ENCODE measurements at regions not wholly inside any gene's neighbourhood (a gene's known extent, or its start where the extent isn't known, plus 50 kb on each side); places are given as distances from the start of the nearest gene placed in this dataset.

- H3K9me3 Mint-ChIP-seq = peaks cover 0 to 8% (median 4%) of the 10 kb centered on the region in 3 donors
Measured at GRCh38 chr3:162534431-162534830, 1037.8 kb downstream of the OTOL1 start.

GRCh38 chr3:162538491-162538890 lies 1041.9 kb downstream of the OTOL1 start:
- no peak overlapping the region for H3K4me3 ChIP-seq (ENCODE audit: control insufficient read depth in 1 of 2, extremely low read depth in 1 of 2, low read length in 1 of 2)
- H3K36me3 ChIP-seq (ENCODE audit: control insufficient read depth in 2 of 2, extremely low read depth in 1 of 2, insufficient read depth in 1 of 2, low read length in 1 of 2) = no peaks in the 10 kb centered on the region
- Mint-ChIP-seq H3K4me3 (no peak overlapping the region), H3K36me3 (no peaks in the 10 kb centered on the region), H3K27ac (no peak overlapping the region), H3K9me3 (peaks cover 2 to 11% (median 8%) of the 10 kb centered on the region in 3 donors), H3K4me1 (no peaks in the 10 kb centered on the region), H3K27me3 (no peaks in the 10 kb centered on the region)
- DNase-seq (no peak), ATAC-seq (replicated peaks in 1 of 4) (no peak)
- no peak overlapping the region for H3K27ac ChIP-seq (ENCODE audit: low read length)
- ChIA-PET CTCF (no interaction called here), POLR2A (no interaction called here)
- no peaks in the 10 kb centered on the region for H3K4me1 ChIP-seq (ENCODE audit: control insufficient read depth in 1 of 2, extremely low read depth in 1 of 2, insufficient read depth in 2 of 2, low read length in 2 of 2)
- no peaks in the 10 kb centered on the region for H3K9me3 ChIP-seq
- WGBS (ENCODE audit: insufficient coverage) = 60% methylated on average over 1 of the region's 2 CpGs
- H3K27me3 ChIP-seq (replicated peaks in 1 of 2; ENCODE audit: control insufficient read depth in 2 of 2, extremely low read depth in 1 of 2, insufficient read depth in 2 of 2, low read length in 1 of 2) = no peaks in the 10 kb centered on the region

More at GRCh38 chr3:162534431-162534830, 1037.8 kb downstream of the OTOL1 start:
- ChIA-PET POLR2A (no interaction called here), CTCF (no interaction called here)
- Mint-ChIP-seq H3K36me3 (no peaks in the 10 kb centered on the region), H3K4me3 (no peak overlapping the region), H3K4me1 (no peaks in the 10 kb centered on the region), H3K27me3 (no peaks in the 10 kb centered on the region), H3K27ac (no peak overlapping the region)
- 50% methylated on average over 1 of the region's 2 CpGs for WGBS (ENCODE audit: insufficient coverage)
- Histone ChIP-seq H3K9me3 (no peaks in the 10 kb centered on the region), H3K36me3 (ENCODE audit: control insufficient read depth in 2 of 2, extremely low read depth in 1 of 2, insufficient read depth in 1 of 2, low read length in 1 of 2) (no peaks in the 10 kb centered on the region), H3K4me1 (ENCODE audit: control insufficient read depth in 1 of 2, extremely low read depth in 1 of 2, insufficient read depth in 2 of 2, low read length in 2 of 2) (no peaks in the 10 kb centered on the region), H3K4me3 (ENCODE audit: control insufficient read depth in 1 of 2, extremely low read depth in 1 of 2, low read length in 1 of 2) (no peak overlapping the region), H3K27me3 (replicated peaks in 1 of 2; ENCODE audit: control insufficient read depth in 2 of 2, extremely low read depth in 1 of 2, insufficient read depth in 2 of 2, low read length in 1 of 2) (no peaks in the 10 kb centered on the region), H3K27ac (ENCODE audit: low read length) (no peak overlapping the region)
- ATAC-seq (replicated peaks in 1 of 4) (no peak), DNase-seq (no peak)

GRCh38 chr3:162538906-162539305 lies 1042.3 kb downstream of the OTOL1 start:
- Histone ChIP-seq H3K27me3 (replicated peaks in 1 of 2; ENCODE audit: control insufficient read depth in 2 of 2, extremely low read depth in 1 of 2, insufficient read depth in 2 of 2, low read length in 1 of 2) (no peaks in the 10 kb centered on the region), H3K4me1 (ENCODE audit: control insufficient read depth in 1 of 2, extremely low read depth in 1 of 2, insufficient read depth in 2 of 2, low read length in 2 of 2) (no peaks in the 10 kb centered on the region), H3K27ac (ENCODE audit: low read length) (no peak overlapping the region), H3K4me3 (ENCODE audit: control insufficient read depth in 1 of 2, extremely low read depth in 1 of 2, low read length in 1 of 2) (no peak overlapping the region), H3K9me3 (no peaks in the 10 kb centered on the region), H3K36me3 (ENCODE audit: control insufficient read depth in 2 of 2, extremely low read depth in 1 of 2, insufficient read depth in 1 of 2, low read length in 1 of 2) (no peaks in the 10 kb centered on the region)
- Mint-ChIP-seq H3K27me3 (no peaks in the 10 kb centered on the region), H3K4me3 (no peak overlapping the region), H3K4me1 (no peaks in the 10 kb centered on the region), H3K27ac (no peak overlapping the region), H3K9me3 (peaks cover 0 to 11% (median 8%) of the 10 kb centered on the region in 3 donors), H3K36me3 (no peaks in the 10 kb centered on the region)
- ChIA-PET CTCF (no interaction called here), POLR2A (no interaction called here)
- ATAC-seq (replicated peaks in 1 of 4) (no peak), DNase-seq (no peak)
- 58% methylated on average over 3 of the region's 3 CpGs for WGBS (ENCODE audit: insufficient coverage)

GRCh38 chr3:162540421-162540820 lies 1043.8 kb downstream of the OTOL1 start:
- Histone ChIP-seq H3K4me3 (ENCODE audit: control insufficient read depth in 1 of 2, extremely low read depth in 1 of 2, low read length in 1 of 2) (no peak overlapping the region), H3K27ac (ENCODE audit: low read length) (no peak overlapping the region), H3K9me3 (no peaks in the 10 kb centered on the region), H3K36me3 (ENCODE audit: control insufficient read depth in 2 of 2, extremely low read depth in 1 of 2, insufficient read depth in 1 of 2, low read length in 1 of 2) (no peaks in the 10 kb centered on the region), H3K27me3 (replicated peaks in 1 of 2; ENCODE audit: control insufficient read depth in 2 of 2, extremely low read depth in 1 of 2, insufficient read depth in 2 of 2, low read length in 1 of 2) (no peaks in the 10 kb centered on the region), H3K4me1 (ENCODE audit: control insufficient read depth in 1 of 2, extremely low read depth in 1 of 2, insufficient read depth in 2 of 2, low read length in 2 of 2) (no peaks in the 10 kb centered on the region)
- ChIA-PET CTCF (no interaction called here), POLR2A (no interaction called here)
- no peaks in the 10 kb centered on the region for H3K36me3 Mint-ChIP-seq
- H3K27ac Mint-ChIP-seq = no peak overlapping the region
- H3K4me1 Mint-ChIP-seq = no peaks in the 10 kb centered on the region
- no peaks in the 10 kb centered on the region for H3K27me3 Mint-ChIP-seq
- peaks cover under 1 to 11% (median 8%) of the 10 kb centered on the region in 3 donors for H3K9me3 Mint-ChIP-seq
- ATAC-seq (replicated peaks in 1 of 4) = no peak
- no peak overlapping the region for H3K4me3 Mint-ChIP-seq
- DNase-seq = no peak

GRCh38 chr3:162541923-162542322 lies 1045.3 kb downstream of the OTOL1 start:
- ATAC-seq (replicated peaks in 1 of 4) = no peak
- POLR2A ChIA-PET = no interaction called here
- CTCF ChIA-PET = no interaction called here

GRCh38 chr3:162544246-162544645 lies 1047.6 kb downstream of the OTOL1 start:
- peaks cover 0 to 11% (median 5%) of the 10 kb centered on the region in 3 donors for H3K9me3 Mint-ChIP-seq
- WGBS (ENCODE audit: insufficient coverage) = no CpG with 5 or more reads among the region's 3 CpGs
- Histone ChIP-seq H3K36me3 (ENCODE audit: control insufficient read depth in 2 of 2, extremely low read depth in 1 of 2, insufficient read depth in 1 of 2, low read length in 1 of 2) (no peaks in the 10 kb centered on the region), H3K4me1 (ENCODE audit: control insufficient read depth in 1 of 2, extremely low read depth in 1 of 2, insufficient read depth in 2 of 2, low read length in 2 of 2) (no peaks in the 10 kb centered on the region), H3K27me3 (replicated peaks in 1 of 2; ENCODE audit: control insufficient read depth in 2 of 2, extremely low read depth in 1 of 2, insufficient read depth in 2 of 2, low read length in 1 of 2) (no peaks in the 10 kb centered on the region), H3K9me3 (no peaks in the 10 kb centered on the region), H3K4me3 (ENCODE audit: control insufficient read depth in 1 of 2, extremely low read depth in 1 of 2, low read length in 1 of 2) (no peak overlapping the region), H3K27ac (ENCODE audit: low read length) (no peak overlapping the region)
- CTCF ChIA-PET = no interaction called here
- no peaks in the 10 kb centered on the region for H3K4me1 Mint-ChIP-seq
- no peaks in the 10 kb centered on the region for H3K27me3 Mint-ChIP-seq
- POLR2A ChIA-PET = no interaction called here
- ATAC-seq (replicated peaks in 1 of 4) (no peak), DNase-seq (no peak)
- no peak overlapping the region for H3K4me3 Mint-ChIP-seq
- no peaks in the 10 kb centered on the region for H3K36me3 Mint-ChIP-seq
- no peak overlapping the region for H3K27ac Mint-ChIP-seq

More at GRCh38 chr3:162541923-162542322, 1045.3 kb downstream of the OTOL1 start:
- 56% methylated on average over 2 of the region's 2 CpGs for WGBS (ENCODE audit: insufficient coverage)
- peaks cover 3 to 11% (median 8%) of the 10 kb centered on the region in 3 donors for H3K9me3 Mint-ChIP-seq
- no peak overlapping the region for H3K4me3 ChIP-seq (ENCODE audit: control insufficient read depth in 1 of 2, extremely low read depth in 1 of 2, low read length in 1 of 2)
- H3K27me3 Mint-ChIP-seq = no peaks in the 10 kb centered on the region
- H3K36me3 Mint-ChIP-seq = no peaks in the 10 kb centered on the region
- no peak for DNase-seq
- no peaks in the 10 kb centered on the region for H3K27me3 ChIP-seq (replicated peaks in 1 of 2; ENCODE audit: control insufficient read depth in 2 of 2, extremely low read depth in 1 of 2, insufficient read depth in 2 of 2, low read length in 1 of 2)
- H3K27ac ChIP-seq (ENCODE audit: low read length) = no peak overlapping the region
- no peaks in the 10 kb centered on the region for H3K9me3 ChIP-seq
- no peak overlapping the region for H3K27ac Mint-ChIP-seq
- no peaks in the 10 kb centered on the region for H3K4me1 Mint-ChIP-seq
- H3K4me3 Mint-ChIP-seq = no peak overlapping the region
- no peaks in the 10 kb centered on the region for H3K36me3 ChIP-seq (ENCODE audit: control insufficient read depth in 2 of 2, extremely low read depth in 1 of 2, insufficient read depth in 1 of 2, low read length in 1 of 2)
- no peaks in the 10 kb centered on the region for H3K4me1 ChIP-seq (ENCODE audit: control insufficient read depth in 1 of 2, extremely low read depth in 1 of 2, insufficient read depth in 2 of 2, low read length in 2 of 2)

- Histone ChIP-seq H3K27ac (ENCODE audit: low read length) (no peak overlapping the region), H3K4me3 (ENCODE audit: control insufficient read depth in 1 of 2, extremely low read depth in 1 of 2, low read length in 1 of 2) (no peak overlapping the region), H3K36me3 (ENCODE audit: control insufficient read depth in 2 of 2, extremely low read depth in 1 of 2, insufficient read depth in 1 of 2, low read length in 1 of 2) (no peaks in the 10 kb centered on the region), H3K9me3 (no peaks in the 10 kb centered on the region), H3K27me3 (replicated peaks in 1 of 2; ENCODE audit: control insufficient read depth in 2 of 2, extremely low read depth in 1 of 2, insufficient read depth in 2 of 2, low read length in 1 of 2) (no peaks in the 10 kb centered on the region), H3K4me1 (ENCODE audit: control insufficient read depth in 1 of 2, extremely low read depth in 1 of 2, insufficient read depth in 2 of 2, low read length in 2 of 2) (no peaks in the 10 kb centered on the region)
- H3K4me1 Mint-ChIP-seq = no peaks in the 10 kb centered on the region
- H3K27ac Mint-ChIP-seq = no peak overlapping the region
- ATAC-seq (replicated peaks in 1 of 4) = no peak
- H3K27me3 Mint-ChIP-seq = no peaks in the 10 kb centered on the region
- H3K4me3 Mint-ChIP-seq = no peak overlapping the region
- CTCF ChIA-PET = no interaction called here
- H3K36me3 Mint-ChIP-seq = no peaks in the 10 kb centered on the region
- WGBS (ENCODE audit: insufficient coverage) = no CpG with 5 or more reads among the region's 2 CpGs
- DNase-seq = no peak
- H3K9me3 Mint-ChIP-seq = peaks cover 0 to 11% (median 7%) of the 10 kb centered on the region in 3 donors
- POLR2A ChIA-PET = no interaction called here
Measured at GRCh38 chr3:162546910-162547309, 1050.3 kb downstream of the OTOL1 start.

Measured in T-cell (primary cell).